OCI-LY3 (cell line): ENCODE measurements at regions not wholly inside any gene's neighbourhood (a gene's known extent, or its start where the extent isn't known, plus 50 kb on each side); places are given as distances from the start of the nearest gene placed in this dataset.
"Not testable (repeated sequence)": the region's sequence is repeated elsewhere in the genome, so short reads cannot be mapped to it uniquely, and the experiment has no call there.

Experiments used
- EZH2phosphoT487 ChIP-seq: fragments of 200-600 bp; shearing (Covaris generic); IDR thresholded peaks from 2 replicates; pipeline ENCODE4 v1.6.1; 2018; ENCODE audit warnings: antibody characterized with exemption, mixed run types, low read depth
- TF ChIP-seq, protein P1 (sequence below): fragments of 200-600, 300-600 bp; sonication (generic); IDR thresholded peaks from 2 replicates; pipeline ENCODE4 v1.5.1; 2014; ENCODE audit warnings: antibody characterized with exemption, low read length, low read depth

DNA sequence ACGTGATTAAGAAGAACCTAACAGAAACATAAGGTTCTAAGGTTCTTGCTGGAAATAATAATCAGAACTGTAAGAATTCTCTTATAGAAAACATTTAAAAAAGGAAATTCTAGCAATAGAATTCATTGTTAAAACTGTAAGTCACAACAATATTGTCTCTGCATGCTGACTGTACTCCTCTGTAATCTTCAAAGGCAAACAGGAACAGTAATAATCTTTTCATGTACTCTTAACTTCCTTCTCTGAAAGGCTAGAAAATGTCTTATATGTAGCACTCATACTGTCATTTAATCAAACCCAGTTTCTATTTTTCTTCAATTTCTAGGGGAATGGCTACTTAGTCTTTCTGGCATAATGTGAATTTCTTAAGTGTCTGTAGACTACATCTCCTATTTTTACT, 103.5 kb upstream of the AGAP9 start:
- TF ChIP-seq, protein P1, sequence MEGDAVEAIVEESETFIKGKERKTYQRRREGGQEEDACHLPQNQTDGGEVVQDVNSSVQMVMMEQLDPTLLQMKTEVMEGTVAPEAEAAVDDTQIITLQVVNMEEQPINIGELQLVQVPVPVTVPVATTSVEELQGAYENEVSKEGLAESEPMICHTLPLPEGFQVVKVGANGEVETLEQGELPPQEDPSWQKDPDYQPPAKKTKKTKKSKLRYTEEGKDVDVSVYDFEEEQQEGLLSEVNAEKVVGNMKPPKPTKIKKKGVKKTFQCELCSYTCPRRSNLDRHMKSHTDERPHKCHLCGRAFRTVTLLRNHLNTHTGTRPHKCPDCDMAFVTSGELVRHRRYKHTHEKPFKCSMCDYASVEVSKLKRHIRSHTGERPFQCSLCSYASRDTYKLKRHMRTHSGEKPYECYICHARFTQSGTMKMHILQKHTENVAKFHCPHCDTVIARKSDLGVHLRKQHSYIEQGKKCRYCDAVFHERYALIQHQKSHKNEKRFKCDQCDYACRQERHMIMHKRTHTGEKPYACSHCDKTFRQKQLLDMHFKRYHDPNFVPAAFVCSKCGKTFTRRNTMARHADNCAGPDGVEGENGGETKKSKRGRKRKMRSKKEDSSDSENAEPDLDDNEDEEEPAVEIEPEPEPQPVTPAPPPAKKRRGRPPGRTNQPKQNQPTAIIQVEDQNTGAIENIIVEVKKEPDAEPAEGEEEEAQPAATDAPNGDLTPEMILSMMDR: not testable (repeated sequence)
- TF ChIP-seq EZH2phosphoT487: not testable (repeated sequence)
